IPS-15b (cell line): ENCODE measurements at regions not wholly inside any gene's neighbourhood (a gene's known extent, or its start where the extent isn't known, plus 50 kb on each side); places are given as distances from the start of the nearest gene placed in this dataset.
A peak's percentile ranks its signal among the peaks of the same experiment; 100 is the strongest.
"Not testable (repeated sequence)": the region's sequence is repeated elsewhere in the genome, so short reads cannot be mapped to it uniquely, and the experiment has no call there.

Experiments
- H3K27me3 ChIP-seq: one replicate; pipeline ENCODE4 v1.6.1; 2013; ENCODE audit warnings: low read length; ENCODE audit not compliant: control insufficient read depth, insufficient read depth
- H3K36me3 ChIP-seq: one replicate; pipeline ENCODE4 v1.6.1; 2013; ENCODE audit warnings: low read length; ENCODE audit not compliant: control insufficient read depth, insufficient read depth
- H3K4me1 ChIP-seq: one replicate; pipeline ENCODE4 v1.6.1; 2013; ENCODE audit warnings: mild to moderate bottlenecking, low read length; ENCODE audit not compliant: control insufficient read depth, insufficient read depth
- H3K4me3 ChIP-seq: one replicate; pipeline ENCODE4 v1.5.1; 2013; ENCODE audit warnings: low read depth, low read length
- H3K9ac ChIP-seq: one replicate; pipeline ENCODE4 v1.6.1; 2013; ENCODE audit warnings: low read depth, mild to moderate bottlenecking, low read length
- H3K9me3 ChIP-seq: one replicate; pipeline ENCODE4 v1.6.1; 2013; ENCODE audit warnings: mild to moderate bottlenecking, low read length; ENCODE audit not compliant: control insufficient read depth, insufficient read depth

GRCh38 chr4:183044924-183045640 is 54.0 kb upstream of the WWC2 start:
- H3K27me3 ChIP-seq, H3K9me3 ChIP-seq, H3K36me3 ChIP-seq, H3K9ac ChIP-seq, H3K4me3 ChIP-seq, H3K4me1 ChIP-seq: not testable (repeated sequence)

- Histone ChIP-seq H3K36me3 (no peaks in the 10 kb centered on the region), H3K4me3 (no peak overlapping the region), H3K4me1 (no peaks in the 10 kb centered on the region), H3K27me3 (no peaks in the 10 kb centered on the region), H3K9me3 (peaks cover 7% of the 10 kb centered on the region), H3K9ac (no peak overlapping the region)
Measured at GRCh38 chr4:183038436-183038835, 60.6 kb upstream of the WWC2 start.

- Histone ChIP-seq H3K9ac (no peak overlapping the region), H3K36me3 (no peaks in the 10 kb centered on the region), H3K4me1 (no peaks in the 10 kb centered on the region), H3K27me3 (no peaks in the 10 kb centered on the region), H3K9me3 (no peaks in the 10 kb centered on the region), H3K4me3 (no peak overlapping the region)
Measured at GRCh38 chr4:183035726-183036415, 63.2 kb upstream of the WWC2 start.

- Histone ChIP-seq H3K4me1 (no peaks in the 10 kb centered on the region), H3K4me3 (no peak overlapping the region), H3K27me3 (no peaks in the 10 kb centered on the region), H3K9me3 (no peaks in the 10 kb centered on the region), H3K36me3 (no peaks in the 10 kb centered on the region), H3K9ac (no peak overlapping the region)
Measured at GRCh38 chr4:183035256-183035655, 63.8 kb upstream of the WWC2 start.

GRCh38 chr4:183030823-183031222 is 68.2 kb upstream of the WWC2 start:
- no peaks in the 10 kb centered on the region for H3K4me1 ChIP-seq
- H3K9ac ChIP-seq, result no peak overlapping the region
- no peaks in the 10 kb centered on the region for H3K9me3 ChIP-seq
- no peaks in the 10 kb centered on the region for H3K27me3 ChIP-seq
- no peak overlapping the region for H3K4me3 ChIP-seq
- H3K36me3 ChIP-seq, result no peaks in the 10 kb centered on the region

GRCh38 chr4:183030309-183030708 is 68.7 kb upstream of the WWC2 start:
- H3K4me3 ChIP-seq, result no peak overlapping the region
- no peaks in the 10 kb centered on the region for H3K9me3 ChIP-seq
- no peaks in the 10 kb centered on the region for H3K27me3 ChIP-seq
- H3K4me1 ChIP-seq, result no peaks in the 10 kb centered on the region
- H3K36me3 ChIP-seq, result no peaks in the 10 kb centered on the region
- no peak overlapping the region for H3K9ac ChIP-seq

- H3K4me1 ChIP-seq, result no peaks in the 10 kb centered on the region
- H3K9me3 ChIP-seq, result no peaks in the 10 kb centered on the region
- H3K4me3 ChIP-seq, result no peak overlapping the region
- no peak overlapping the region for H3K9ac ChIP-seq
- no peaks in the 10 kb centered on the region for H3K27me3 ChIP-seq
- H3K36me3 ChIP-seq, result no peaks in the 10 kb centered on the region
Measured at GRCh38 chr4:183029365-183029764, 69.7 kb upstream of the WWC2 start.

- Histone ChIP-seq H3K4me1 (no peaks in the 10 kb centered on the region), H3K9me3 (no peaks in the 10 kb centered on the region), H3K36me3 (no peaks in the 10 kb centered on the region), H3K4me3 (no peak overlapping the region), H3K9ac (no peak overlapping the region), H3K27me3 (no peaks in the 10 kb centered on the region)
Measured at GRCh38 chr4:183026701-183027100, 72.4 kb upstream of the WWC2 start.

- H3K27me3 ChIP-seq, result no peaks in the 10 kb centered on the region
- no peak overlapping the region for H3K9ac ChIP-seq
- no peaks in the 10 kb centered on the region for H3K9me3 ChIP-seq
- no peaks in the 10 kb centered on the region for H3K36me3 ChIP-seq
- H3K4me1 ChIP-seq, result no peaks in the 10 kb centered on the region
- no peak overlapping the region for H3K4me3 ChIP-seq
Measured at GRCh38 chr4:183022617-183023016, 76.4 kb upstream of the WWC2 start.

- no peaks in the 10 kb centered on the region for H3K27me3 ChIP-seq
- no peaks in the 10 kb centered on the region for H3K36me3 ChIP-seq
- H3K4me1 ChIP-seq, result no peaks in the 10 kb centered on the region
- no peak overlapping the region for H3K9ac ChIP-seq
- H3K9me3 ChIP-seq, result no peaks in the 10 kb centered on the region
- no peak overlapping the region for H3K4me3 ChIP-seq
Measured at GRCh38 chr4:183017962-183018361, 81.1 kb upstream of the WWC2 start.

GRCh38 chr4:183014361-183015084 is 84.5 kb upstream of the WWC2 start:
- Histone ChIP-seq H3K36me3 (no peaks in the 10 kb centered on the region), H3K4me1 (no peaks in the 10 kb centered on the region), H3K9me3 (no peaks in the 10 kb centered on the region), H3K27me3 (no peaks in the 10 kb centered on the region), H3K9ac (no peak overlapping the region), H3K4me3 (no peak overlapping the region)

- Histone ChIP-seq H3K36me3 (no peaks in the 10 kb centered on the region), H3K9ac (no peak overlapping the region), H3K9me3 (no peaks in the 10 kb centered on the region), H3K4me3 (peak overlapping the region; percentile 36), H3K4me1 (no peaks in the 10 kb centered on the region), H3K27me3 (no peaks in the 10 kb centered on the region)
Measured at GRCh38 chr4:183013730-183014002, 85.4 kb upstream of the WWC2 start.
